ENCODE measurements at regions not wholly inside any gene's neighbourhood (a gene's known extent, or its start where the extent isn't known, plus 50 kb on each side); places are given as distances from the start of the nearest gene placed in this dataset.

GRCh38 chr2:146363731-146364130 is 1481.1 kb upstream of the ACVR2A start:
- H3K27ac ChIP-seq: no peak overlapping the region
- H3K4me1 ChIP-seq: no peaks in the 10 kb centered on the region
- no peak for DNase-seq (ENCODE audit: low spot score in 2 of 2)
- H3K4me3 ChIP-seq: no peak overlapping the region
- TF ChIP-seq CTCF (IDR thresholded peaks at IDR 0.05): no peak
- no peak for TF ChIP-seq POLR2AphosphoS5 (IDR thresholded peaks at IDR 0.05)
- TF ChIP-seq POLR2A (IDR thresholded peaks at IDR 0.05): no peak
- H3K36me3 ChIP-seq: no peaks in the 10 kb centered on the region
- H3K27me3 ChIP-seq: no peaks in the 10 kb centered on the region
- H3K9me3 ChIP-seq: no peaks in the 10 kb centered on the region
- intact Hi-C loops (cut with DNase I; ENCODE audit: low total_unique reads): no loop called here

DNA sequence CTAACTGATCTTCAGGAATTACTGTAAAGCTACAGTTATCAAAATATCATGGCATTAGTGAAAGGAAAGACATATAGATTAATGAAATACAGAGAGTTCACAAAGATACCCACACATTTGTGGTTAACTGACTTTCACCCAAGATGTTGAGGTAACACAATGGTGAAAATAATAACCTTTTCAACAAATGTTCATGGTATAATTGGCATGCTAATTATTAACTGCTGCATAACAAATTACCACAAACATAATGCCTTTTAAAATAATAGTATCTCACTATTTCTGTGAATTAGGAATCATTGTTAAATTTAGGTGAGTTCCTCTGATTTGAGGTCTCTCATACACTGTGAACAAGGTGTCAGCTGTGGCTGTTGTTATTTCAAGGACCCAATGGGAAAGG is 1493.1 kb upstream of the ACVR2A start:
- Histone ChIP-seq H3K9me3 (no peaks in the 10 kb centered on the region), H3K27ac (no peak overlapping the region), H3K36me3 (no peaks in the 10 kb centered on the region), H3K4me3 (no peak overlapping the region), H3K4me1 (no peaks in the 10 kb centered on the region), H3K27me3 (no peaks in the 10 kb centered on the region)
- no peak for TF ChIP-seq POLR2A (IDR thresholded peaks at IDR 0.05)
- intact Hi-C loops (cut with DNase I; ENCODE audit: low total_unique reads): no loop called here
- DNase-seq (ENCODE audit: low spot score in 2 of 2): no peak

GRCh38 chr2:146349334-146349733 is 1495.5 kb upstream of the ACVR2A start:
- DNase-seq (ENCODE audit: low spot score in 2 of 2): no peak
- Histone ChIP-seq H3K4me1 (no peaks in the 10 kb centered on the region), H3K27ac (no peak overlapping the region), H3K9me3 (no peaks in the 10 kb centered on the region), H3K36me3 (no peaks in the 10 kb centered on the region), H3K27me3 (no peaks in the 10 kb centered on the region), H3K4me3 (no peak overlapping the region)
- TF ChIP-seq POLR2AphosphoS5 (IDR thresholded peaks at IDR 0.05) (no peak), CTCF (IDR thresholded peaks at IDR 0.05) (no peak), POLR2A (IDR thresholded peaks at IDR 0.05) (no peak)
- intact Hi-C loops (cut with DNase I; ENCODE audit: low total_unique reads): no loop called here

GRCh38 chr2:146324951-146325350 is 1519.9 kb upstream of the ACVR2A start:
- Histone ChIP-seq H3K9me3 (no peaks in the 10 kb centered on the region), H3K36me3 (no peaks in the 10 kb centered on the region), H3K4me1 (no peaks in the 10 kb centered on the region), H3K27me3 (no peaks in the 10 kb centered on the region), H3K27ac (no peak overlapping the region), H3K4me3 (no peak overlapping the region)
- DNase-seq (ENCODE audit: low spot score in 2 of 2): no peak
- intact Hi-C loops (cut with DNase I; ENCODE audit: low total_unique reads): no loop called here
- TF ChIP-seq POLR2A (IDR thresholded peaks at IDR 0.05): no peak
- TF ChIP-seq POLR2AphosphoS5 (IDR thresholded peaks at IDR 0.05): no peak
- no peak for TF ChIP-seq CTCF (IDR thresholded peaks at IDR 0.05)

DNA sequence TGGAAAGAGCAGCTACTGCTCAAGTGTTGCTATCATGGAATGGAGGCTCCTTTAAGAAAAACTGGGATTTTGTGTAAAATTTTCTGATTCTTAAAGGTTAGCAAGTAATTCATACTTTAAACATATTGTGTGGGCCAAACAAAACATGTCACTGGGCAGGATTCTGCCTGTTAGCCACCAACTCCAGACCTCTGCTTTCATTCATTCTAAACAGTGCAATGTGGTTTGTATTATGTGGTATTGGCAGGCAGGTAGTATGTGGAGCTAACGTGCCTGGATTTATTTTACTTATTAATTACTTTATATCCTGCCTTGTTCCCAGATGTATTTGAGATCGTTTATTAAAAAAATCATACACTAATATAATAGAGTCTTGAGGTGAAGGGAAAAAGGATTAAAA is 1521.3 kb upstream of the ACVR2A start:
- H3K27me3 ChIP-seq: no peaks in the 10 kb centered on the region
- intact Hi-C loops (cut with DNase I; ENCODE audit: low total_unique reads): no loop called here
- TF ChIP-seq CTCF (IDR thresholded peaks at IDR 0.05) (no peak), POLR2AphosphoS5 (IDR thresholded peaks at IDR 0.05) (no peak), POLR2A (IDR thresholded peaks at IDR 0.05) (no peak)
- no peak for DNase-seq (ENCODE audit: low spot score in 2 of 2)
- H3K4me1 ChIP-seq: no peaks in the 10 kb centered on the region
- H3K9me3 ChIP-seq: no peaks in the 10 kb centered on the region
- no peak overlapping the region for H3K27ac ChIP-seq
- H3K4me3 ChIP-seq: no peak overlapping the region
- H3K36me3 ChIP-seq: no peaks in the 10 kb centered on the region

- H3K36me3 ChIP-seq: no peaks in the 10 kb centered on the region
- H3K27ac ChIP-seq: no peak overlapping the region
- H3K27me3 ChIP-seq: no peaks in the 10 kb centered on the region
- no peak for DNase-seq (ENCODE audit: low spot score in 2 of 2)
- no peak for TF ChIP-seq POLR2AphosphoS5 (IDR thresholded peaks at IDR 0.05)
- TF ChIP-seq POLR2A (IDR thresholded peaks at IDR 0.05): no peak
- no peak for TF ChIP-seq CTCF (IDR thresholded peaks at IDR 0.05)
- intact Hi-C loops (cut with DNase I; ENCODE audit: low total_unique reads): no loop called here
- H3K9me3 ChIP-seq: no peaks in the 10 kb centered on the region
- H3K4me1 ChIP-seq: no peaks in the 10 kb centered on the region
- no peak overlapping the region for H3K4me3 ChIP-seq
Observed at GRCh38 chr2:146321175-146321574, 1523.7 kb upstream of the ACVR2A start.
